ENCODE measurements at regions not wholly inside any gene's neighbourhood (a gene's known extent, or its start where the extent isn't known, plus 50 kb on each side); places are given as distances from the start of the nearest gene placed in this dataset.

DNA sequence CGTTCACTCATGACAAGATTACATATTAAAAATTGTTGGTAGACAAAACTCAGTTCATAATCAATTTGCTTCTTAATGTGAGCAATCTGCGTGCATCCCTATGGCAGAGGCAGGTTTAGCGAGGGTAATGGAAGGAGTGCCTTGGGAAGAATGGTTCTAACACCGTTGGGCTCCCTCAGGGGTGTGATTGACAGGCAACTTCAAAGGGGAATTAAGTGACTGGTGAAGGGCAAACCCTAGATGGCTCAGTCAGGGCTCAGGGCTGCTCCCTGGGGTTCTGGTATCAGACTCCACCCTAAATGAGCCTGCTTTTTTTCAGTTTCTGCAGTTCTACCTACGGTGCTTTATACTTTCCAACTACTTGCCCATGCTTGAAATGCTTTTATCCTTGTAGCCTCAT, 419.5 kb upstream of the CELF4 start:
- DNase-seq, result no peak

DNA sequence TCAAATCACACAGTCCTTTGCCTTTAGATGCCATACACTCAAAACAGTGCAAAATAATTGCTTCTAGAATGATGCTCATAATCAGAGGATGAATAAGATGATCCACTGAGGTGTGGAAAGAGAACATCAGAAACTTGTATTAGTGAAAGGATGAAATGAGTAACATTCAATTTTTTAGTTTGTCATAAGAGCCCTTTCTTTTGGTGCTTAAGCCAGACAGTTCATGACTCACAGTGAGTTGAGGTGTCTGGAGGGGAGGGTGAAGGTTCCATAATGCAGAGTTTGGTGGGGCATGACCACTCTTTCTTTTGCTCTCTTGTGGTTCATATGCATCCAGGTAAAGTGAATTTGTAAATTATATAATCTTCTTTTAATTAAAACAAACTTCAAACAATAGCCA, 415.0 kb upstream of the CELF4 start:
- no peak for DNase-seq

- no peak for DNase-seq
These were observed 409.8 kb upstream of the CELF4 start for GRCh38 chr18:37975446-37975845.

- no peak for DNase-seq
These were observed 401.7 kb upstream of the CELF4 start for GRCh38 chr18:37967261-37967660.

GRCh38 chr18:37965572-37965970, 400.0 kb upstream of the CELF4 start:
- no peak for DNase-seq

DNA sequence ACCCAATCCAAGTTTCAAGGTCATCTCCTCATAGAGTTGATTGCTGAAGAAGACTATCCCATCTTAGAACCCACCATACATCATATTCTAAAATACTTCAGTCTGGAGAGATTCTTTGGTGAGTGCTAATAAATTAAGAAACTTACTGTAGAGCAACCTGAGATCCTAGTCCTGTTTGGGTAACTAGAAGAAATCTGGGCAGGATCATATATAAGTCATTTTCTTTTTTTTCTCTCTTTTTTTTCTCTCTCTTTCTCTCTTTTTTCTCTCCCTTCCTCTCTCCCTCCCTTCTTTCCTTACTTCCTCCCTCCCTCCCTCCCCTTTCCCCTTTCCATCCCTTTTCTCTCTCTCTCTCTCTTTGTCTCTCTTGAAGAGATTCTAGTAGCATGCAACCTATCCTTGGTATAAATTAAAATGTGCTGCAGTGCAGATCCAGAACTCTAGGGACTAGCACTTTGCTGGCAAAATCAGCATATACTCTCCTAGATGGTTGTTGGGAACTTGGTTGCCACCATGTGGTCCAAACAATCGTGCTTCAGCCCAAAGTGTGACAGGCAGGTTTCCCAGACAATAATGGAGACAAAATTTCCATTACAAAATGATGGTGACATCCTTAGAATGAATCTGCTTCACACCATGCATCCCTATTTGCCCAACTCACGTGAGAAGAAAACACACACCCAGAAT, 399.4 kb upstream of the CELF4 start:
- DNase-seq, result no peak

DNA sequence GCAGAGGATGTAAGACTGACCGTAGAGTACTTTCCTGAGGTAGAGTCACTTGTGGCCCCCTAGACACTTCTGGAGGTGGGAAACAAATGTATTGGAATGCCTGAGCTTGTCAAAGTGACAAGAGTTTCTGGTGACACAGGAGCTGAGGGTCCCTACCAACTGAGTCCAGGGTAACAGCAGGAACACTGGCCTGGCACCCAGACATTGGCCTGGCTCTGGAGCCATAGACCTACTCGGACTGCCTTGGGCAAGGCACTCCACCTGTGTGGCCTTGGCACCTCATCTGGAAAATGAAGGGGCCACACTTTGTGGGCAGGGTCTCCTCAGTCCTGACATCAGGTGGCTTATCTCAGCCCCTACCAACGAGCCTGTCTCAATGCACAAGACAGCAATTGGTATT, 398.2 kb upstream of the CELF4 start:
- no peak for DNase-seq

DNA sequence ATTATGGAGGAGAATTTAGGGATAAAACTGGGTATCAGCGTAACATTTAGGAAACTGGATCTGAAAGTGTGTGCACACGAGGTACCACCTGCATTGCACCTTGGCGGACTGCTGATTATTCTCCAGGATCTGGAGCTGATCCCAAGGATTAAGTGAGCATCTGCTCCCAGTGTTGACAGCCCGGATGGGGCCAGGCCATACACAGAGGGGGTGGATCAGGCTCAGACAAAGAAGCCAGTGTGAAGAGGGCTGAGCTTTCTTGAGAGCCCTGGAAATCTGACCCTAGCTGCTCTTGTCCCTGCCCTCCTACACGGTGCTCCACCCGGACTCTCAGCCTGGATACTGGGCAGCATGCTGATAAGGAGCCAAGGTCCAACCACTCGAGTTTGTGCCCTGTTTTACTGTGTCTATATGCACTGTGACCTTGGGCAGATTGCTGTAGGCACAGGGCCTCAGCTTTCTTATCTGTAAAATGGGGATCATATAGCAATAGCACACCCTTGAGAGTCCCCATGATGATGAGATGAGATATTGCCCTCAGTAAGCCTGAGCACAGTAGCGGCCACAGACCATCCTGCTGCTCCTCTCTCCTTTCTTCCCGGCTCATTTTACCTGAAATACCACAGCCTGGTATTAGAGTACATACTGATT, 396.8 kb upstream of the CELF4 start:
- DNase-seq, result no peak

DNA sequence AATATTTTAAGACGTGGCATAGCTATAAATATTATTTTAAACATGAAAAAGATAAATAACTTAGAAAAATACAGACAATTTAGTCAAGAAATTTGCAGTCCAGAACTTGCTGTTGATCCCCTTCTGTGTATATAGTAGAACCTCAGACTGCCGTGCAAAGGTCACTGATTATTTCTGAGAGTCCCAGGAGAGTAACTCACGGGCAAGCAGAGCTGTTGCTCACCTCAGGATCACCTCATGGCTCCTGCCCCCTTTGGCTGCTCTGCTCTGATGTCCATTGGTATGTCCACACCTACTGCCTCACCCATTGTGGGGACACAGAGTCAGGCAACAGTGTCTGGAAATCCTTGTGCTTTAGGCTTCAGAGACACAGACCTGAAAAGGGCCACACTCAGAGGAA, 392.9 kb upstream of the CELF4 start:
- no peak for DNase-seq

DNA sequence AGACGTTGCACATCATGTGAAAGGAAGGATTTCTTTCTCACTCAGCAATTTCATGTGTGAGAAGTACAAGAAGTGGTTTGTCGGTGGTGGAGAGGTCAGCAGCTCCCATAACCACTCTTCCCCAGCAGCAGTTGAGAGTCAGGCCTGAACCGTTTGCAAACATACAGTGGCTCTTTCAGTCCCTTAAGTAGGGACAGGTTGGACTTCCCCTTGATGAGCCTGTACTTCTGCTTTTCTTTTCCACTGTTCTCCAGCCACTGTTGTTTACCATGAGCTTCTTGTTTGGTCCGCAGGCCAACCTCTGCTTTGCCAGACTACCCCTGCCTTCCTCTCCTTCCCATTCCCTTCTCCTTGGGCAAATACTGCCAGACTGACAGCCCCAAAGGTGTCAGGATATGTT, 391.3 kb upstream of the CELF4 start:
- no peak for DNase-seq

DNA sequence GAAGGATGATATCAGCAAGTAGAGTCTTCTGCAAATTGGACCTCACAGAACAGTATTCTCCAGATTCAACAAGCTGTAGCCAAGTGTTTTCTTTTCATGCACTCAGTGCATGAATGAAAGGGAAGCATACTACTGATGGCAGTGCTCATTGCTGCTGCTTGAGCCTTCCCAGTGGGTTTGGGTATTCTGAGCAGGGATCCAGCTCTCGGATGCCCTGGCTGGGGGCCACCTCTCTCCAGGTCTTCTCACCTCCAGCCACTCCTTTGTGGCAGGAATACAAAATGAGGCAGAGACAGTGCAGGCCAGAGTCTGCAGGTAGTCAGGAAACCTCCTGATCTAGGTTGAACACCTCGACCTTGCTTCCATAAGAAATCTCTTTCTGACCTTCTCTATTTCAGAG, 390.4 kb upstream of the CELF4 start:
- no peak for DNase-seq

GRCh38 chr18:37955201-37955600, 389.6 kb upstream of the CELF4 start:
- DNase-seq, result no peak

- DNase-seq, result no peak
These were observed 388.3 kb upstream of the CELF4 start for GRCh38 chr18:37953876-37954275.

DNA sequence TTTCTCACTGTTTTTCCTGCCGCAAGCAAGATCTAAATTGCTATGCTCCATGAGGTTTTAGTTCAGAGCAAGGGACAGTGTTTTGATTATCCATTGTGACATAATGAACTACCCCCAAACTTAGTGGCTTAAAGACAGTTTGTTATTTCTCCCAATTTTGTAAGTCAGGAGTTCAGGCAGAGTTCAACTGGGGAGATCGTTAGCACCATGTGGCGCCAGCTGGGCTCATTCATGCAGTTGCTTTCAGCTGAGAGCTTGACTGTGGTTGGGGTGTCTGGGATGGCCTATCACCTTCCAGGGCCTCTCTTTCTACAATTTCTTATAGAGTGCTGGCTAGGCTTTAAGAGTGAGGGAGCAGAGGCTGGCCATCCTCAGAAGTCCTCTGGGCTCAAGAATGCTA, 382.9 kb upstream of the CELF4 start:
- no peak for DNase-seq

DNA sequence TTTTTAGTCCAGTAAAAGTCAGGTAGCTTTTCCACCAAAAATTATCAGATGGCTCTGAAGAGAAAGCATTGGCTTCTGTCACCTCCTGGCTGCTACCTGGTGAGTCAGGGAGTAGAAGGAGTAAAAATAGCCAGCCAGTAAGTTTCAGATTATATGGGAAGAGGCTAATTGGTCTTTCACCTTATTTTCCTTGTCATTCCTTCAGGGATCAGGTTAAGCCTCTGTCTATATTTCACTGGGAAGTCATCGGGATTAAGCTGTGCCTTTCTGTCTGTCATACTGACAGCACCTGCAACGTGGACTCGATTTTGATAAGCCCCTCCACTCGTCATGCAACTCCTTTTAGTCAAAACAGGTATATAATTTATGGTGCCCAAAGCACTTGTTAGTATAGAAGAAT, 380.7 kb upstream of the CELF4 start:
- DNase-seq, result no peak

- DNase-seq, result no peak
These were observed 379.2 kb upstream of the CELF4 start for GRCh38 chr18:37944700-37945270.

DNA sequence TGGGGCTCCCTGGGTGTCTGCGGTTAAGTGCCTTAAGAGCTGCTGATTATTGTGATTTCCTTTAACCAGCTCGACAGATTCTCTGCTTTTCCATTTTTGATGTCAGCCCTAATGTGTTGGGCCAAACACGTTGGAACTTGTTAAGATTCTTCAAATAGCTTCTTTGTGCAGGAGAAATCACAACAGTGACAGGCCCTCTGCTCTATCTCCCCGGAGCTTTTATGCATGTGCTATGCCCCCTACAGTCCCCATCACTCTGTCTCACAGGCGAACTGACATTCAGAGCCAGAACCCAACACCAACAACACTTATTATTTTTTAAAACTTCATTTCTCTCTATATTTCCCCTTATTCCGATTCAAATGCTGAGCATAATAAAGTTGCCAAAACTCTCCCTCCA, 371.7 kb upstream of the CELF4 start:
- no peak for DNase-seq

DNA sequence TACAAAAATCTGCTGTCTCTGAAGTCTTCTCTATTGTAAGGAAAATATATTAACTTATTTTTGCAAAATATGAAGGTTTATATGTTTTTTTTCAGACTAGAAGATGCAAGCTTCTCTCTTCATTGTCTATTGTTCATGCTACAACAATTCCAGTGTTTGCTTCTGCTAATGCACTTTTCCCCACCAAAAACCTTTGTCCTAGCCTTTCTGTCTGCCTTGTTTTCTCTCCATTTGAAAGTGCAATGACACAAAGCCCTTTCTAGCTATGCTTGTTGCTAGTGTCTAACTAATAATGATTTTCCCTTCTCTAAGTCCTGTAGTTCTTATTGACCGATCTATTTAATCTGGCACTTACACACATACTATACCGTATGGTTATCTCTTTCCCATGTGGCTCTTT, 369.5 kb upstream of the CELF4 start:
- DNase-seq, result no peak

DNA sequence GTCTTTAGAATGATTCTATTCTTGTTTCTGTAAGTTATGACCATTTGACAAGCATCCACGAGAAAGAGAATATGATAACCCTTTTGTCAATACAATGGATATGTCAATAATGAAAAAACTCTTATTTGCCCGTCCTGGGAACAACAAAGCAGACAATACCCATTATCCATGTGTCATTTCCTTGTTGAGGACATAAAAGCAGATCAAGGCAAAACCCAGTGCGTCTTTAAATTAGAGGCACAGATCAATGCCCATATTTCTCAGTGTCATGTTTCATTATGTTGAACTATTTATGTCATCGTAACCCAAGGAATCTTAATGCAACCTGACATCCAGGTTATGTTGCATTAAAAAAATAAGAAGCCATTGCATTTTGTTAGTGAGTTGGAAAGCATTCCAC, 365.0 kb upstream of the CELF4 start:
- DNase-seq, result no peak

DNA sequence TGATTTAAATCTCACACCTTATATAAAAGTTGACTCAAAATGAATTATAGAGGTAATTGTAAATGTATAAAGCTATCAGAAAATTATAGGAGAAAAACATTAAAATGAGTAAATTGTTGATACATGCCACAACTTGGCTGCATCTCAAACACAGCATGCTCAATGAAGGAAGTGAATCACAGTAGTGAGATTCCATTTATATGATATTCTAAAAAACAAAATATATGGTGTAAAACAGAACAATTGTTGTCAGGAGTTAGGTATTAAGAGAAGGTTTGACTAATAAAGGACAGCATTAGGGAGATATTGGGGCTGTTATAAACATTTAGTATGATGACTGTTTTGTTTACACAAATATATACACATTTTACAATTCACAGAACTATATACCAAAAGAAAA, 356.6 kb upstream of the CELF4 start:
- DNase-seq, result no peak

DNA sequence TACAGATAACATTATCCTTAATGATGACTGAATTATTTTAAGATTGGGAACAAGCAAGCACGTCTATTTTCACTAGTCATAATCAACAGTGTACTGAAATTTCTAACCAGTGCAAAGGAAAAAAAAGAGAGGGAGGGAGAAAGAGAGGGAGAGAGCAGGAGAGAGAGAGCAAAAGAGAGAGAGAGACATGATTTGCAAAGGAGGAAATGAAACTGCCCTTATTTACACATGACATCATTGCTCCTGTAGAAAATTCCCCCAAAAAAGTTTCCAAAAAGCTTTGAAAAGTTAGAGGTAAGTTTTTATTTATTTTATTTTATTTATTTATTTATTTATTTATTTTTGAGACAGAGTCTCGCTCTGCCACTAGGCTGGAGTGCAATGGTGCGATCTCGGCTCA, 355.3 kb upstream of the CELF4 start:
- no peak for DNase-seq

DNA sequence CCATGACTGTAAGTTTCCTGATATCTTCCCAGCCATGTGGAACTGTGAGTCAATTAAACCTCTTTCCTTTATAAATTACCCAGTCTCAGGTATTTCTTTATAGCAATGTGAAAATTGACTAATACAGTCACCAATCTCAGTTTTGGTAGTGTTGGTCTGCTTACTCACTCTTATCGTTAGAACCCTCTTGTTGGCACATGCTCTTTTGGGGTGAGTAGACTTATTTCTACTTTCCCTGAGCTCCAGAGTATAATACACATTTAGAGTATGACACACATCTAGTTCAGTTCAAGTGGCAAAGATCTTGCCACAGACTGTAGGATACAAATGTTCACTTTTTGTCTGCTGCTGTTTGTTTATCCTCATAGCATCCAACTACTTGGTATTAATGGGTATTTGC, 347.5 kb upstream of the CELF4 start:
- DNase-seq, result no peak

DNA sequence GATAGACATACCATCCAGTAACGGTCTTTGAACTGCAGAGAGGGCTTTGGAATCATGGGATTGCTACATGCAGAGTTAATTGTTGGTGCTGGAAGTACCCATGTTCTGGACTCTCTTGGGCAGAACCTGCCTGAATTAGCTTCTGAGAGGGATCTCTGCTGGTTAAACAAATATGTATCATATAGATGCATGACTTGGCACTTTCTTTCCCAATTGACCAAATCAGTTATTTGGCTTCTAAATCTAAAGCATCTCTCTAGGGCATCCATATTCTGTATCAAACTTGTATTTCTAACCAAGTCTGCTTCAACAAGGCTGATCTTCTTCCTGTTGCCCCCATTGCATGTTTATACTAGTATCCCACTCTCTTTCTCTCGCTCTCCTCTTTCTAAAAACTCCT, 336.7 kb upstream of the CELF4 start:
- DNase-seq, result no peak

- DNase-seq, result no peak
These were observed 334.7 kb upstream of the CELF4 start for GRCh38 chr18:37900326-37900725.

DNA sequence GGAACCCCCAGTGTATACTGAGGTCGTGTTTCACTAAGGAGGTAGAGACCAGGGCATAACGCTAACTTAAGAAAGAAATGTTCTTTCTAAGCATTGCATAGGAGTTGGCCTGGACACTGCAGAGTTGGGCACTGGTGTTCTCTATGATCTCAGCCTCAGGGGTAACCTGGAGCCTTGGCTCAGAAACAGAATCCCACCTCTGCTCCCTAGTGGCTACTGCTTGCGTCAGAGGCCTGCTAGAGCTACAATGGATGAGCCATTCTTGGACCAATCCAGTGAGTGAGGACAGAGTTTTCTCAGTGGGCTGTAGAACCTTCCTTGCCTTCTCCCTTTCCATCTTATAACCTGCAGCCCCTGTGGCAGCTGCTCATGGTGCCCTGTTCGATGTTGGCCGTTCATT, 324.4 kb upstream of the CELF4 start:
- no peak for DNase-seq

Measured in fibroblast of skin of right quadriceps (primary cell).